SK-N-DZ (cell line): ENCODE measurements at regions not wholly inside any gene's neighbourhood (a gene's known extent, or its start where the extent isn't known, plus 50 kb on each side); places are given as distances from the start of the nearest gene placed in this dataset.
"Not testable (repeated sequence)": the region's sequence is repeated elsewhere in the genome, so short reads cannot be mapped to it uniquely, and the experiment has no call there.

ENCODE experiments used
- DNase-seq: peaks from one replicate; pipeline ENCODE4 v3.0.0-alpha.2; 2015; ENCODE audit warnings: low spot score

- no peak for DNase-seq
Measured at GRCh38 chr2:193518041-193518817, 1323.5 kb upstream of the TMEFF2 start.

GRCh38 chr2:193517615-193518014 lies 1322.9 kb upstream of the TMEFF2 start:
- DNase-seq = no peak

GRCh38 chr2:193506035-193506434 lies 1311.3 kb upstream of the TMEFF2 start:
- DNase-seq = no peak

GRCh38 chr2:193505620-193506019 lies 1310.9 kb upstream of the TMEFF2 start:
- no peak for DNase-seq

GRCh38 chr2:193502363-193503035 lies 1307.8 kb upstream of the TMEFF2 start:
- DNase-seq = no peak

- DNase-seq = no peak
Measured at GRCh38 chr2:193496786-193497185, 1302.1 kb upstream of the TMEFF2 start.

GRCh38 chr2:193482557-193482956 lies 1287.8 kb upstream of the TMEFF2 start:
- no peak for DNase-seq

- no peak for DNase-seq
Measured at GRCh38 chr2:193480187-193480586, 1285.5 kb upstream of the TMEFF2 start.

- DNase-seq = no peak
Measured at GRCh38 chr2:193476171-193476800, 1281.6 kb upstream of the TMEFF2 start.

- DNase-seq = no peak
Measured at GRCh38 chr2:193475038-193475437, 1280.3 kb upstream of the TMEFF2 start.

- DNase-seq = no peak
Measured at GRCh38 chr2:193469251-193469650, 1274.5 kb upstream of the TMEFF2 start.

GRCh38 chr2:193467276-193467987 lies 1272.7 kb upstream of the TMEFF2 start:
- DNase-seq = no peak

GRCh38 chr2:193463011-193463410 lies 1268.3 kb upstream of the TMEFF2 start:
- DNase-seq = no peak

GRCh38 chr2:193462411-193462810 lies 1267.7 kb upstream of the TMEFF2 start:
- no peak for DNase-seq

- no peak for DNase-seq
Measured at GRCh38 chr2:193461431-193461934, 1266.8 kb upstream of the TMEFF2 start.

- DNase-seq = no peak
Measured at GRCh38 chr2:193446967-193447366, 1252.2 kb upstream of the TMEFF2 start.

GRCh38 chr2:193442293-193442692 lies 1247.6 kb upstream of the TMEFF2 start:
- no peak for DNase-seq

- no peak for DNase-seq
Measured at GRCh38 chr2:193428336-193428818, 1233.6 kb upstream of the TMEFF2 start.

- not testable (repeated sequence) for DNase-seq
Measured at GRCh38 chr2:193412368-193412767, 1217.6 kb upstream of the TMEFF2 start.

GRCh38 chr2:193409951-193410350 lies 1215.2 kb upstream of the TMEFF2 start:
- no peak for DNase-seq

- no peak for DNase-seq
Measured at GRCh38 chr2:193382583-193382982, 1187.8 kb upstream of the TMEFF2 start.

GRCh38 chr2:193377789-193378188 lies 1183.1 kb upstream of the TMEFF2 start:
- DNase-seq = no peak
